ENCODE measurements at regions not wholly inside any gene's neighbourhood (a gene's known extent, or its start where the extent isn't known, plus 50 kb on each side); places are given as distances from the start of the nearest gene placed in this dataset.

DNA sequence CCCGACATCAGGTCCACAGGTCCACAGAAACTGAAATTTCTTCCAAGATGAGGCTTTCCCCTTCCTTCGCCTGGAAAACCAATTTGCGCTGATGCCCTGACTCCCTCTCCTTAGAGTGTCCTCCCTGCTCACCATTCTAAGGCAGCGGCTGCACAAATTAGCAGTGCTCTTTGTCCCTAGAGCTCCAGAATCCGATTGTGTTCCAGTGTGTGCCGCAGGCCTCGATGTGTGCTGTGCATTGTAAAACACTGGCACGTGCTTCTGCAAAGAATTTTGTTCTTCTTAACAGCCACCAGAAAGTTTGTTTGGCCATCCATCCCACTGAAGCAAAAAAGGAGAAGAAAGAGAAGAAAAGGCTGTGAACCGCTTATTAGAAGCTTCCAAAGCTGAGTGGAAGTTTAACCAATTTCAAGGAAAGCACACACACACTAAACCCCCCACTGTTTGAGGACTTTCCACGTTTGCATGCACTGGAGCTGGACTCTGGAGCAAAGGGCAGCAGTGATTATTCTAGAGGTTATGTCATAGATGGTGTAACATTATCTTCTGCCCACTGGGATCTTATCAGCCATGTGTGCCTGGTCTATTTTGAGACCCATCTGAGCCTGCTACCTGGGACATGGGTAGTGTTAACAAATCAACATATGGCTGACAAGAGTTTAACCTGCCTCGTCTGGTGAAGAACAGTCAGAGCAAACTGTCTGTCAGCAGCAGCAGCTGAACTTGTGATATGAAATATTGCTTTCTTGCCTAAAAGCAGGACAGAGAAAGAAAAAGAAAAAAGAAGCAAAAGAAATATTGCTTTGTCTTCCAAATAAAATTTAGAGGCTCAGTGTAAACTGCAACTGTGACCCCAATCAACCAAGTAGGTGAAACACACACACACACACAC, 64.9 kb upstream of the RREB1 start:
- DNase-seq: no peak

DNA sequence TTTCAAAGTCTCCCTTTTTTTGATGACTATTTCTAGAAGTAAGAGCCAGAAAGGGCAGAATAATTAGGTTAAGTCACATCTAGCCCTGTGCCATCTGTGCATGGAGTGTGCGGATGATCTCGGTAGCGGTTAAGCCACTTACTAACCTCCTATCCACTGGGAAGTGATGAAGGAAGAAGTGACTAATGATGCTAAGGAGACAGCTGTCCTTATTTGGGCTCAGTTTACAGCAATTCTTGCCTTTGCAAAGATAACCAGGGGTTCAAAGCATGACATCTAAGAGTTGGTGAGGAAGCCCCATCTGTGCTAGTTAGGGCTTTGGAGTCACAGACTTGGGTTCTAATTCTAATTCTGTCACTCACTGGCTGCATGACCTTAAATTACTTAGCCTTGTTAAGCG, 62.4 kb upstream of the RREB1 start:
- no peak for DNase-seq

- DNase-seq: no peak
These were observed 62.0 kb upstream of the RREB1 start for GRCh38 chr6:7045746-7046145.

DNA sequence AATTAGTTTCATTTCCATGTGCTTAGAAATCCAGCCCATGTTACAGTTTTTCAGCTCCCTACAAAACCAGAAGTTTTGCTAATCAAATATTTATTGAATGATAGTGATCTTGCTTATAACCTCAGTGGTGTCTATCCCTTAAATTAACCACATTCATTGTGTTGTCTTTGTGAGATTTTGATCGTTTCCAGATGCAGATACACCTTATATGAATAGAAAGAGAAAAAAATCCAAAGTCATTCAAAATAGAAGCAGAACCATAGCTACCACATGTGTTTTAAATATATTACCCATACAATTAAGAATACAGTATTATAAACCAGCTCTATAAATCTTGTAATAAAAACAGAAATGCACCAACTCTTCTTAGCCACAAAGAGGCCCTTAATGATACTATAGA, 60.6 kb upstream of the RREB1 start:
- no peak for DNase-seq

GRCh38 chr6:7047966-7048365, 59.8 kb upstream of the RREB1 start:
- DNase-seq: no peak

DNA sequence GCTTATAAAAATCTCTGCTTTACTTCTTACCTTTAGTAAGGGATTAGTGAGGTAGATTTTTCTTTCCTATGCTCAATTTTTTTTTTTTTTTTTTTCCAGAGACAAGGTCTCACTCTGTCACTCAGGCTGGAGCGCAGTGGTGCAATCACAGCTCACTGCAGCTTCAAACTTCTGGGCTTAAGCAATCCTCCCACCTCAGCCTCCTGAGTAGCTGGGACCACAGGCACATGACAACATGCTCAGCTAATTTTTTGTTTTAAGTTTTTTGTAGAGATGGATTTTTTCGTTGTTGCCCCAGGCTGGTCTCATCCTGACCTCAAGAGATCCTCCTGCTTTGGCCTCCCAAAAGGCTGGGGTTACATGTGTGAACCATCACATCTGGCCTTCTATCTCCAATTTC, 58.9 kb upstream of the RREB1 start:
- DNase-seq: no peak

- DNase-seq: no peak
These were observed 57.8 kb upstream of the RREB1 start for GRCh38 chr6:7050004-7050403.

- DNase-seq: no peak
These were observed 56.6 kb upstream of the RREB1 start for GRCh38 chr6:7050872-7051779.

DNA sequence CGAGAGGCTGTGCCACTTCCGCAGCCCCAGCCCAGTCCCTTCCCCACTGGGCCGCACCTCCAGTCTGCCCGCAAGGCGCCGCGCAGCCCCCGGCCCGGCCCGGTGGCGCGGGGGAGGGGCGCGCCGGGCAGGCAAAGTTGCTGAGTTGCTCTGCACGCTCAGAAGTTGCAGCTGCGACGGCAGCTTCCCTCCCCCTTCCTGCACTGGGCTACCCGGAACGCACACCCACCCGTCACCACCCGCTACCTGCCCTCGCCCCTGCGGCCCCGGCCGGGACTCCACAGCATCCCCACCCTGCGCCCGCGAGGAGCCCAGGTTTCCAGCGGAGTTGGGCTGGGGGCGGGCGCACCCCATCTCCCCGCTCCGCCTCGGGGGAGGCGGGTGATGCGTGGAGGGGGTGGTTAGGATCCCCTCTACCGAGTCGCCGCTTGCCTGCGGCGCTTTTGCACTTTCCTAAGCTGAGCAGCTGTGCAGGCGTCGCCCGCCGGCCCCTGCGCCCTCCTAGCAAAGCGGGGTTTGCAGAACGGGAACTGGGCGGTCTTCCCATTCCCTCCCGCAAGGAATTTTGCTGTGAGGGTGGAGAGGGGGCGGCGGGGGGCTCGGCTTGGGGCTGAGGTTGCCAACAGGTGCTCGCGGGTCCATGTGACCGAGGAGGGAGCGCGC, 55.9 kb upstream of the RREB1 start:
- no peak for DNase-seq

DNA sequence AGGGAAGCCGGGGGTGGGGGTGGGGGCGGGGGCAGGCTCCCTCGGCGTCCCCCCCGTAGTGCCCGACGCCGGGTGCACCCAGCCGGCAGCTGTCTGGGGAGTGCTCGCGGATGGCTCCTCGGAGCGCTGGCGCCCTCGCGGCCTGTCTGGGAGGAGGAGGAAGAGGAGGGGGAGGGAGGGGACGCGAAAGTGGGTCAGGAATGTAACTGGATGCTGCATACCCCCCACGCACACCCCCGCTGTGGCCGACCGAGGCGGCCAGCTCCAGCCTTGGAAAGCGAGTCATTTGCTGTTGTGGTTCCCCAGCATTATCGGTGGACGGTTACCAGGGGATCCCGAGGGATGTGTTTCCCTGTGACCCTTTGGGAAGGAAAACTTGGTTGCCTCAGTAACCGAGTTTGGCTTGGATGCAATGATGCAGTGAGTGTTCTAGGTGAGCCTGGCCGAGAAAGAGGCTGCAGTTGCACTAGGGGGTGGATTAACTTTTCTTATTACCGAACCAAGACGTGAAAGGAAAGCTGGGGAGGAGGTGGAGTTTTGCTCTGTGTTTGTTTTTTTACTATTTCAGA, 55.2 kb upstream of the RREB1 start:
- DNase-seq: no peak

- DNase-seq: no peak
These were observed 54.5 kb upstream of the RREB1 start for GRCh38 chr6:7053125-7053774.

Measured in GDM1 (cell line).